H1 (cell line): ENCODE measurements at regions not wholly inside any gene's neighbourhood (a gene's known extent, or its start where the extent isn't known, plus 50 kb on each side); places are given as distances from the start of the nearest gene placed in this dataset.

ENCODE experiments used
- CTCF ChIA-PET: fragments of 300-600 bp; sonication (Branson Sonifier 250); formaldehyde crosslinking; loops from one replicate; lab custom pipeline; 2021; ENCODE audit not compliant: partially characterized antibody; lab: Charles Lee
- POLR2A ChIA-PET: fragments of 300-600 bp; sonication (Branson Sonifier 250); formaldehyde crosslinking; loops from one replicate; lab custom pipeline; 2021; ENCODE audit warnings: inconsistent platforms; ENCODE audit not compliant: partially characterized antibody; lab: Charles Lee
- DNase-seq, 2 experiments: peaks; one replicate each; pipeline versions ENCODE4 v3.0.0 to v3.0.0-alpha.2; 2010 to 2022; ENCODE audit warnings: low spot score in 2 of 2, low read depth in 1 of 2, mixed read lengths in 1 of 2
- FAIRE-seq: peaks from 2 replicates; lab custom pipeline; 2011; peaks lifted over from hg19 to GRCh38; lab: Jason Lieb, UNC
- H2AFZ ChIP-seq: 2 replicates; pipeline ENCODE4 v1.8.1; 2012; ENCODE audit warnings: low read length, inconsistent platforms
- H2AK5ac ChIP-seq: 2 replicates; pipeline ENCODE4 v1.6.1; 2013; ENCODE audit warnings: low read depth, low read length
- H2BK120ac ChIP-seq: replicated peaks from 2 replicates; pipeline ENCODE3; 2013; ENCODE audit warnings: low read depth, low read length, inconsistent platforms
- H2BK12ac ChIP-seq: 2 replicates; pipeline ENCODE4 v1.6.1; 2013; ENCODE audit warnings: low read depth, low read length
- H2BK15ac ChIP-seq: 2 replicates; pipeline ENCODE4 v1.6.1; 2013; ENCODE audit warnings: low read length
- H2BK20ac ChIP-seq: 2 replicates; pipeline ENCODE4 v1.6.1; 2013; ENCODE audit warnings: low read length
- H2BK5ac ChIP-seq: 2 replicates; pipeline ENCODE4 v1.6.1; 2013; ENCODE audit warnings: low read depth, low read length
- H3K14ac ChIP-seq: 2 replicates; pipeline ENCODE4 v1.6.1; 2013; ENCODE audit warnings: inconsistent platforms; ENCODE audit not compliant: insufficient read length
- H3K18ac ChIP-seq: 2 replicates; pipeline ENCODE4 v1.6.1; 2013; ENCODE audit warnings: low read length; ENCODE audit errors: extremely low read depth
- H3K23ac ChIP-seq: 2 replicates; pipeline ENCODE4 v1.6.1; 2013; ENCODE audit warnings: inconsistent platforms; ENCODE audit not compliant: insufficient read length
- H3K23me2 ChIP-seq: 2 replicates; pipeline ENCODE4 v1.6.1; 2013; ENCODE audit warnings: low read depth, low read length
- H3K27ac ChIP-seq: 2 replicates; pipeline ENCODE4 v1.6.1; 2011; ENCODE audit warnings: low read depth, low read length, inconsistent platforms
- H3K27me3 ChIP-seq, 4 experiments: replicated peaks in 1 of 4; 1 replicate in 1 of 4; 2 replicates in 3 of 4; pipeline versions ENCODE4 v1.6.1 to v1.8.1; 2011 to 2013; ENCODE audit warnings: low read length in 3 of 4, mild to moderate bottlenecking in 3 of 4, inconsistent platforms in 2 of 4, mixed read lengths in 2 of 4, moderate library complexity in 1 of 4; ENCODE audit not compliant: control insufficient read depth in 3 of 4, insufficient read depth in 3 of 4; ENCODE audit errors: extremely low read depth in 1 of 4
- H3K36me3 ChIP-seq, 4 experiments: 2 replicates each; pipeline versions ENCODE4 v1.6.1 to v1.8.1; 2011 to 2013; ENCODE audit warnings: mild to moderate bottlenecking in 4 of 4, low read length in 3 of 4, moderate library complexity in 2 of 4, control low read depth in 1 of 4, inconsistent platforms in 1 of 4; ENCODE audit not compliant: insufficient read depth in 4 of 4, control insufficient read depth in 2 of 4
- H3K4ac ChIP-seq: replicated peaks from 2 replicates; pipeline ENCODE3; 2013; ENCODE audit warnings: low read length, low read depth, mixed read lengths, inconsistent platforms; ENCODE audit not compliant: insufficient read length
- H3K4me1 ChIP-seq, 4 experiments: replicated peaks in 1 of 4; 1 replicate in 1 of 4; 2 replicates in 3 of 4; pipeline versions ENCODE4 v1.6.1 to v1.8.1; 2011 to 2013; ENCODE audit warnings: low read length in 3 of 4, inconsistent platforms in 2 of 4, mixed read lengths in 1 of 4; ENCODE audit not compliant: insufficient read depth in 4 of 4, control insufficient read depth in 3 of 4
- H3K4me2 ChIP-seq, 2 experiments: 2 replicates each; pipeline versions ENCODE4 v1.6.1 to v1.8.1; 2011 to 2013; ENCODE audit warnings: low read depth in 2 of 2, low read length in 2 of 2, control low read depth in 1 of 2, inconsistent platforms in 1 of 2, mild to moderate bottlenecking in 1 of 2; ENCODE audit not compliant: insufficient read depth in 1 of 2
- H3K4me3 ChIP-seq, 4 experiments: fragments of 200-600, 300-600 bp in 1 of 4; sonication (generic), shearing (Covaris generic), sonication (Bioruptor Twin) in 1 of 4; 2 replicates each; pipeline versions ENCODE4 v1.5.1 to v1.8.1; 2011 to 2016; ENCODE audit warnings: low read length in 4 of 4, low read depth in 3 of 4, control low read depth in 2 of 4, inconsistent platforms in 2 of 4, mild to moderate bottlenecking in 2 of 4, mixed read lengths in 1 of 4, moderate library complexity in 1 of 4; ENCODE audit not compliant: insufficient read depth in 2 of 4; ENCODE audit errors: extremely low read depth in 1 of 4
- H3K56ac ChIP-seq: replicated peaks from 2 replicates; pipeline ENCODE3; 2013; ENCODE audit warnings: low read depth, mild to moderate bottlenecking, mixed read lengths, low read length, inconsistent platforms; ENCODE audit not compliant: insufficient read length
- H3K79me1 ChIP-seq: 2 replicates; pipeline ENCODE4 v1.6.1; 2013; ENCODE audit warnings: low read depth, low read length, control low read depth
- H3K79me2 ChIP-seq, 2 experiments: 2 replicates each; pipeline versions ENCODE4 v1.6.1 to v1.8.1; 2012 to 2013; ENCODE audit warnings: low read length in 2 of 2, mild to moderate bottlenecking in 2 of 2, inconsistent platforms in 1 of 2; ENCODE audit not compliant: insufficient read depth in 2 of 2, control insufficient read depth in 1 of 2
- H3K9ac ChIP-seq, 4 experiments: replicated peaks in 1 of 4; 1 replicate in 1 of 4; 2 replicates in 3 of 4; pipeline versions ENCODE4 v1.6.1 to v1.8.1; 2011 to 2013; ENCODE audit warnings: low read depth in 3 of 4, low read length in 3 of 4, control low read depth in 2 of 4, mild to moderate bottlenecking in 2 of 4, moderate library complexity in 2 of 4, inconsistent platforms in 1 of 4; ENCODE audit errors: extremely low read depth in 1 of 4
- H3K9me3 ChIP-seq, 2 experiments: 2 replicates each; pipeline versions ENCODE4 v1.6.1 to v1.8.1; 2012 to 2013; ENCODE audit warnings: mild to moderate bottlenecking in 2 of 2, moderate library complexity in 2 of 2, control low read depth in 1 of 2, inconsistent platforms in 1 of 2, low read depth in 1 of 2, low read length in 1 of 2, mixed read lengths in 1 of 2; ENCODE audit not compliant: insufficient read depth in 2 of 2
- H4K20me1 ChIP-seq, 2 experiments: replicated peaks in 1 of 2; 2 replicates each; pipeline versions ENCODE3 to v1.8.1; 2011 to 2013; ENCODE audit warnings: inconsistent platforms in 2 of 2, low read length in 2 of 2, mild to moderate bottlenecking in 1 of 2; ENCODE audit not compliant: insufficient read depth in 2 of 2, control insufficient read depth in 1 of 2
- H4K5ac ChIP-seq: 2 replicates; pipeline ENCODE4 v1.6.1; 2013; ENCODE audit warnings: low read length, low read depth, mixed read lengths, inconsistent platforms; ENCODE audit not compliant: insufficient read length
- H4K8ac ChIP-seq: 2 replicates; pipeline ENCODE4 v1.8.0; 2013; ENCODE audit warnings: mild to moderate bottlenecking, moderate library complexity, low read length, inconsistent platforms; ENCODE audit not compliant: insufficient read depth; ENCODE audit errors: extremely low read depth
- H4K91ac ChIP-seq: replicated peaks from 2 replicates; pipeline ENCODE3; 2013; ENCODE audit warnings: low read length, mixed read lengths, inconsistent platforms; ENCODE audit not compliant: insufficient read length
- CEBPB ChIP-seq: IDR thresholded peaks from 2 replicates; pipeline ENCODE4 v1.6.1; 2012; ENCODE audit warnings: low read depth, low read length
- RBBP5 ChIP-seq: IDR thresholded peaks from 2 replicates; pipeline ENCODE4 v1.7.1; 2012; ENCODE audit warnings: low read depth, mild to moderate bottlenecking, inconsistent platforms, low read length, moderate library complexity, borderline replicate concordance
- RFX5 ChIP-seq: IDR thresholded peaks from 2 replicates; pipeline ENCODE4 v1.6.1; 2011; ENCODE audit warnings: low read depth, low read length, improper control_type of control experiment, borderline replicate concordance
- SIRT6 ChIP-seq: IDR thresholded peaks from one replicate; pipeline ENCODE4 v1.7.1; 2012; ENCODE audit warnings: low read length, inconsistent platforms
- WGBS, 2 experiments: shearing (Covaris generic) in 1 of 2; methylation state at CpG; one replicate each; pipeline versions ENCODE4 v1.1.6 to v1.1.7; 2013 to 2015; ENCODE audit warnings: low lambda C conversion rate in 2 of 2, mixed read lengths in 2 of 2, inconsistent platforms in 1 of 2, low coverage in 1 of 2, missing lambda C conversion rate in 1 of 2; ENCODE audit not compliant: insufficient replicate concordance in 2 of 2, insufficient coverage in 1 of 2, insufficient read length in 1 of 2; ENCODE audit errors: extremely low coverage in 1 of 2, missing lambda C conversion rate in 1 of 2; 5-methylcytosine and 5-hydroxymethylcytosine counted together

- Histone ChIP-seq H3K79me1 (no peaks in the 10 kb centered on the region), H3K4me1 (no peaks in the 10 kb centered on the region), H4K91ac (no peak overlapping the region), H3K4ac (no peak overlapping the region), H4K5ac (no peak overlapping the region), H3K23ac (no peak overlapping the region), H3K23me2 (no peaks in the 10 kb centered on the region; the same call in 1 of the 2 replicates), H4K20me1 (no peaks in the 10 kb centered on the region), H3K4me3 (no peak overlapping the region), H2AFZ (no peak overlapping the region), H4K8ac (no peak overlapping the region)
- CTCF ChIA-PET: no interaction called here
- FAIRE-seq (no peak), DNase-seq (no peak)
- 88% methylated on average over 4 of the region's 4 CpGs; no CpG with 5 or more reads in 1 of the 2 experiments for WGBS, 2 experiments
- TF ChIP-seq SIRT6 (no peak), RFX5 (no peak), RBBP5 (no peak), CEBPB (0 out of 2 replicates have a peak, but pooled peaks have one; percentile 31)
- TF ChIP-seq, all 59 proteins: peak for 1
- no peak overlapping the region for H2BK120ac ChIP-seq
- no peak overlapping the region for H3K4me2 ChIP-seq
- H3K14ac ChIP-seq: no peak overlapping the region
- no peak overlapping the region for H2BK5ac ChIP-seq
- no peak overlapping the region for H3K9ac ChIP-seq
- no peak overlapping the region for H3K27ac ChIP-seq
- H2AK5ac ChIP-seq: no peak overlapping the region; the same call in 1 of the 2 replicates
- H2BK20ac ChIP-seq: no peak overlapping the region
- no peak overlapping the region for H3K18ac ChIP-seq
- H3K36me3 ChIP-seq: no peaks in the 10 kb centered on the region; a peak in 2 of 8 replicates
- no peak overlapping the region for H3K56ac ChIP-seq
- no peaks in the 10 kb centered on the region for H3K27me3 ChIP-seq
- H2BK15ac ChIP-seq: no peak overlapping the region
- no peak overlapping the region for H2BK12ac ChIP-seq
- H3K9me3 ChIP-seq: peaks cover 5 to 16% of the 10 kb centered on the region in 2 experiments
- no peaks in the 10 kb centered on the region for H3K79me2 ChIP-seq
- POLR2A ChIA-PET: no interaction called here
These were observed 559.6 kb upstream of the MDFIC2 start for GRCh38 chr3:70871909-70872656.
